Suprapubic skin (tissue), 3 donors: ENCODE measurements at regions not wholly inside any gene's neighbourhood (a gene's known extent, or its start where the extent isn't known, plus 50 kb on each side); places are given as distances from the start of the nearest gene placed in this dataset.

Experiments
- POLR2A ChIP-seq, 2 donors: fragments of 450-650 bp; IDR thresholded peaks; one replicate each; pipeline ENCODE4 v1.6.1; 2017; ENCODE audit warnings: antibody characterized with exemption in 2 of 2, mild to moderate bottlenecking in 2 of 2, moderate library complexity in 2 of 2
- TF ChIP-seq, protein P1 (sequence below), 2 donors: fragments of 200-600 bp in 1 of 2; fragments of 450-650 bp in 1 of 2; sonication (generic) in 1 of 2; IDR thresholded peaks; one replicate each; pipeline ENCODE4 v1.5.1; 2016 to 2019; ENCODE audit warnings: antibody characterized with exemption in 2 of 2, mild to moderate bottlenecking in 1 of 2, moderate library complexity in 1 of 2

DNA sequence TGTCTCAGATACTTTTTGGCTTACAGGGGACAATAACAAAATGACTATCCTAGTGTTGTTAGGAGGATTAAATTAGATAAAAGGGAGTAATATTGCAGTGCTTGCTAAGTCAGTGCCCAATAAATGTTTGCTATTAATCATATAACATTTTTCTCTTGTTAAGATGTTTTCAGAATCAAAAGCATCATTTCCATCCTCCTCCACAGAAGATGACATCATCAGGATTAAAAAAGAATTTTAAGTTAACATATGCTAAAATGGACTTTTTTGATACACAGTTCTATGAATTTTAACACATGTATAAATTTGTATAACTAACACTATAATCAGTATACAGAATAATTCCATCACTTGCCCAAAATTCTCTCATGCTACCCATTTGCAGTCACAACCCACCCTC is 492.6 kb downstream of the GRIN2A start:
- TF ChIP-seq, protein P1, sequence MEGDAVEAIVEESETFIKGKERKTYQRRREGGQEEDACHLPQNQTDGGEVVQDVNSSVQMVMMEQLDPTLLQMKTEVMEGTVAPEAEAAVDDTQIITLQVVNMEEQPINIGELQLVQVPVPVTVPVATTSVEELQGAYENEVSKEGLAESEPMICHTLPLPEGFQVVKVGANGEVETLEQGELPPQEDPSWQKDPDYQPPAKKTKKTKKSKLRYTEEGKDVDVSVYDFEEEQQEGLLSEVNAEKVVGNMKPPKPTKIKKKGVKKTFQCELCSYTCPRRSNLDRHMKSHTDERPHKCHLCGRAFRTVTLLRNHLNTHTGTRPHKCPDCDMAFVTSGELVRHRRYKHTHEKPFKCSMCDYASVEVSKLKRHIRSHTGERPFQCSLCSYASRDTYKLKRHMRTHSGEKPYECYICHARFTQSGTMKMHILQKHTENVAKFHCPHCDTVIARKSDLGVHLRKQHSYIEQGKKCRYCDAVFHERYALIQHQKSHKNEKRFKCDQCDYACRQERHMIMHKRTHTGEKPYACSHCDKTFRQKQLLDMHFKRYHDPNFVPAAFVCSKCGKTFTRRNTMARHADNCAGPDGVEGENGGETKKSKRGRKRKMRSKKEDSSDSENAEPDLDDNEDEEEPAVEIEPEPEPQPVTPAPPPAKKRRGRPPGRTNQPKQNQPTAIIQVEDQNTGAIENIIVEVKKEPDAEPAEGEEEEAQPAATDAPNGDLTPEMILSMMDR (IDR thresholded peaks at IDR 0.05): no peak
- TF ChIP-seq POLR2A (IDR thresholded peaks at IDR 0.05): no peak
